ENCODE measurements at regions not wholly inside any gene's neighbourhood (a gene's known extent, or its start where the extent isn't known, plus 50 kb on each side); places are given as distances from the start of the nearest gene placed in this dataset.

DNA sequence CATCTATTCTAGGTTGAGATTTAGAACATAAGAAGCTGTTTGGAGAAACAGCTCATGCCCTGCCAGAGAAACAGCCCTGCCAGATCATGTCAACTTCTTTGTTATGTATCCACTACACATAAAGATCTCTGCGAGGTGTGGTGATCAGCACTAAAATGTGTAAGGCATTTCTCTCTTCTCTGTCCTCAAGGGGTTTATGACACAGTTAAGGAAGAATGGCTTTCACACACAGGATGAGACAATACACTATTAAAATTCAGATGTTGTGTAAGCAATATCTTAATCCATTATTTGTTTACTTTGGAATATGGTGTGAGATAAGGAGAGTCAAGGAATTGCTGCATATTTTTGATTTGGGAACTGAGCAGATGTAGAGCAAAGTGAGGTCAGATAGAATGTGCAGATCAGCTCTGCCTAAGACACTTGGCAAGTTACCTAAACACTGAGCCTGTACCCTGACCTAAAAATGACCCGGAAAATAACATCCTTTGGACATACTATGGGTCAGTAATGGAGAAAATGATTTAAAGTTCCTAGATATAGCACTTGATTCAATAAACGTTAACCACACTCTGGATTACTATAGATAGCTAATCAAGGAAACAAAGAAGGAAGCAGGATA, 434.7 kb upstream of the PDZRN3 start:
- no peak for DNase-seq (ENCODE audit: low read depth)
- TF ChIP-seq, protein P1, sequence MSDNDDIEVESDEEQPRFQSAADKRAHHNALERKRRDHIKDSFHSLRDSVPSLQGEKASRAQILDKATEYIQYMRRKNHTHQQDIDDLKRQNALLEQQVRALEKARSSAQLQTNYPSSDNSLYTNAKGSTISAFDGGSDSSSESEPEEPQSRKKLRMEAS (IDR thresholded peaks at IDR 0.05; ENCODE audit: low read depth, low read length) = no peak
- no peak for TF ChIP-seq POLR2A (IDR thresholded peaks at IDR 0.05; ENCODE audit: extremely low read depth, insufficient read length)
- TF ChIP-seq, protein P2, sequence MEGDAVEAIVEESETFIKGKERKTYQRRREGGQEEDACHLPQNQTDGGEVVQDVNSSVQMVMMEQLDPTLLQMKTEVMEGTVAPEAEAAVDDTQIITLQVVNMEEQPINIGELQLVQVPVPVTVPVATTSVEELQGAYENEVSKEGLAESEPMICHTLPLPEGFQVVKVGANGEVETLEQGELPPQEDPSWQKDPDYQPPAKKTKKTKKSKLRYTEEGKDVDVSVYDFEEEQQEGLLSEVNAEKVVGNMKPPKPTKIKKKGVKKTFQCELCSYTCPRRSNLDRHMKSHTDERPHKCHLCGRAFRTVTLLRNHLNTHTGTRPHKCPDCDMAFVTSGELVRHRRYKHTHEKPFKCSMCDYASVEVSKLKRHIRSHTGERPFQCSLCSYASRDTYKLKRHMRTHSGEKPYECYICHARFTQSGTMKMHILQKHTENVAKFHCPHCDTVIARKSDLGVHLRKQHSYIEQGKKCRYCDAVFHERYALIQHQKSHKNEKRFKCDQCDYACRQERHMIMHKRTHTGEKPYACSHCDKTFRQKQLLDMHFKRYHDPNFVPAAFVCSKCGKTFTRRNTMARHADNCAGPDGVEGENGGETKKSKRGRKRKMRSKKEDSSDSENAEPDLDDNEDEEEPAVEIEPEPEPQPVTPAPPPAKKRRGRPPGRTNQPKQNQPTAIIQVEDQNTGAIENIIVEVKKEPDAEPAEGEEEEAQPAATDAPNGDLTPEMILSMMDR (IDR thresholded peaks at IDR 0.05; ENCODE audit: low read depth, low read length) = no peak
- H3K4me3 ChIP-seq (ENCODE audit: low read depth, low read length) = no peak overlapping the region

DNA sequence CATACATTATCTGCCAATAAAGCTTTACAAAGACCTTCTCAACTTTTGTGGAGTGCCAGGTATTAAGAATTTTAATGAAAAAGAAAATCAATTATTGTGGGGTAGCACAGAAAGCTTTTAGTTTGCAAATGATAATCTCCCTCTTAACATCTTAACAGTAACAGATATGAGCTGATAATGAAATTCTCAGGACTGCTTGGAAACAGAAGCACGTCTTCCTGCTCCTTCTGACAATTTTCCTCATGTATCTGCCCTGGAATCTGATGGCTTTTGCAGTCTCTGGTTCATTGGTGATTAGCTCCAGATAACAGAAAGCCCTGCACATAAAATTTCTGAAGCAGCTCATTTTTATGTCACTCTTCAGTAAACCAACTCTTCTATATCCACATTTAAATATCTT, 432.4 kb upstream of the PDZRN3 start:
- TF ChIP-seq, protein P1 (IDR thresholded peaks at IDR 0.05; ENCODE audit: low read depth, low read length) = no peak
- TF ChIP-seq MYC (IDR thresholded peaks at IDR 0.05; ENCODE audit: low read depth, low read length) = no peak
- TF ChIP-seq, protein P2 (IDR thresholded peaks at IDR 0.05; ENCODE audit: low read depth, low read length) = no peak
- H3K4me3 ChIP-seq (ENCODE audit: low read depth, low read length) = no peak overlapping the region
- DNase-seq (ENCODE audit: low read depth) = no peak

DNA sequence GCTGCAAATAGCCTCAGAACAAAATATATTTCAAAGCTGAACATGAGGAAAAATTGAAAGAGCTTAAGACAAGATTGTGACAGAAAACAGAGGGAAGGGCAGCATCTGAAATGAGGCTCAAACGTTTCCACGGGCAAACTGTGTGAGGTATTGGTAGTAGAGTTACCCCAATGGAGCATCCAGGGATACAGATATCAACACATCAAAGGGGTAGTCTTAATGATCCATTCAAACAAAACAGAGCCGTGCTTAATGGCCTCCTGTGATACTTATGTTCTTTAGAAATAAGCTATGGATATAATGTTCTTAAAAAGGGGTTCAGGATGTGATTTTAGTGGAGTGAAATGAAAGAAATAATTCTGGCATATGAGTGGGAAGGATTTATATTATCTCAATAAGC, 430.3 kb upstream of the PDZRN3 start:
- no peak for DNase-seq (ENCODE audit: low read depth)
- no peak overlapping the region for H3K4me3 ChIP-seq (ENCODE audit: low read depth, low read length)
- no peak for TF ChIP-seq MYC (IDR thresholded peaks at IDR 0.05; ENCODE audit: low read depth, low read length)
- TF ChIP-seq, protein P2 (IDR thresholded peaks at IDR 0.05; ENCODE audit: low read depth, low read length) = no peak
- TF ChIP-seq, protein P1 (IDR thresholded peaks at IDR 0.05; ENCODE audit: low read depth, low read length) = no peak
- TF ChIP-seq POLR2A (IDR thresholded peaks at IDR 0.05; ENCODE audit: extremely low read depth, insufficient read length) = no peak

DNA sequence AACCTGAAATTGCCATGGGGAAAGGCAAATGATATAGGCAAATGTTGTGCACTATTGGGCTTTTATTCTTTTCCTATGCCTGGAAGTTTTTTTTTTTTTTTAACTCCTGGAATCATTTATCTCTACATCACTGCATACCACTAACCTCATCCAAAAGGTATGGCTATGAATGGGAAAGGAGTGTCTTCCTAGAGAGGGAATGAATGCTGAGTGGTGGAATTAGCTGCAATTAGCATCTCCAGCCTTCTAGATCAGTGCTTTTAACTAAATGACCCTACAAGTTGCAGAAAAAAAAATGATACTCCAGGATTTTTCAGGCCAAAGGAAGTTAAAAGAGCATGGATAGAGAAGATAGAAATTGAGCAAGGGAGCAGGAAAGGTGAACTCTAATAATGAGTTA, 429.8 kb upstream of the PDZRN3 start:
- H3K4me3 ChIP-seq (ENCODE audit: low read depth, low read length) = no peak overlapping the region
- TF ChIP-seq, protein P2 (IDR thresholded peaks at IDR 0.05; ENCODE audit: low read depth, low read length) = no peak
- no peak for TF ChIP-seq MYC (IDR thresholded peaks at IDR 0.05; ENCODE audit: low read depth, low read length)
- no peak for TF ChIP-seq POLR2A (IDR thresholded peaks at IDR 0.05; ENCODE audit: extremely low read depth, insufficient read length)
- no peak for DNase-seq (ENCODE audit: low read depth)

DNA sequence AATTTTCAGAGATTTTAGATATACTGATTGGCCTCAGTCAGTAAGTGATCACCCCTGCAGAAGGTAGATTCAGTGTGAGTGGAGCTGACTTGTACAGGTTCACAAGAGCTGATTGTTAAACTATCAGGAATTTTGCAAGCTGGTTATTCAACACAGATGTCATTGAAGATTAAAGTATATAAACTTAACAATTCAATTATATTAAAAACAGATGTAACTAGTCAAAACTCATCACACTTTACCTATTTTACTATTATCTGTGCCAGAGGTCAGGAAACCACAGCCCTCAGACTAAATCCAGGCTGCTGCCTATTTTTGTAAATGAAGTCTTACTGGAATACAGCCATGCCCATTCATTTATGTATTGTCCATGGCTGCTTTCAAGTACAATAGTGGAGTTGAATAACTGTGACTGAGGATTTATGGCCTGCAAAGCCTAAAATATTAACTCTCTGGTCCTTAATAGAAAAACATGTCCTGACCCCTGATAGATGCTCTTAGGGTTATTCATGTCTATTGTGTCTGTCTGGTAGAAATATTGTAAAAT, 429.3 kb upstream of the PDZRN3 start:
- TF ChIP-seq, protein P2 (IDR thresholded peaks at IDR 0.05; ENCODE audit: low read depth, low read length) = no peak
- TF ChIP-seq MYC (IDR thresholded peaks at IDR 0.05; ENCODE audit: low read depth, low read length) (no peak), POLR2A (IDR thresholded peaks at IDR 0.05; ENCODE audit: extremely low read depth, insufficient read length) (no peak)
- TF ChIP-seq, protein P1 (IDR thresholded peaks at IDR 0.05; ENCODE audit: low read depth, low read length) = no peak
- no peak for DNase-seq (ENCODE audit: low read depth)
- no peak overlapping the region for H3K4me3 ChIP-seq (ENCODE audit: low read depth, low read length)

DNA sequence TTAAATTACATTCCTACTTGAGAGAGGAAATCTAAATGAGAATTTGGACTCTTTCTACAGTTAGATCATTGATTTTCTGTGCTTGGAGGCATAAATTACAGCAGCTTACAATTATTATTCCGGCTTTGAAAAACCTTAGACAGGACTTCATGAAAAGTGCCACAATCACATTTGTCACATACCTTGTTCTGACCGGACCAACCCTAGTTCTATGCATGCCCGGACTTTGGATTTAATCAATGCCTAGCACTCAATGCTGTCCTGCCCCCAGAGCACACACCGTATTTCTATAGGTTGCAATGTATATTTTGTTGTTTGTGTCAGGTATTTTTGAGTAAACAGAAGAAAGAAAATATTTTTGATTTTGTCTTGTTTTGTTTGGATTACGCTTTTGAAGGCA, 424.7 kb upstream of the PDZRN3 start:
- TF ChIP-seq, protein P1 (IDR thresholded peaks at IDR 0.05; ENCODE audit: low read depth, low read length) = no peak
- TF ChIP-seq MYC (IDR thresholded peaks at IDR 0.05; ENCODE audit: low read depth, low read length) (no peak), POLR2A (IDR thresholded peaks at IDR 0.05; ENCODE audit: extremely low read depth, insufficient read length) (no peak)
- TF ChIP-seq, protein P2 (IDR thresholded peaks at IDR 0.05; ENCODE audit: low read depth, low read length) = no peak
- DNase-seq (ENCODE audit: low read depth) = no peak
- no peak overlapping the region for H3K4me3 ChIP-seq (ENCODE audit: low read depth, low read length)
